ENCODE measurements at regions not wholly inside any gene's neighbourhood (a gene's known extent, or its start where the extent isn't known, plus 50 kb on each side); places are given as distances from the start of the nearest gene placed in this dataset.
A peak's percentile ranks its signal among the peaks of the same experiment; 100 is the strongest.

DNA sequence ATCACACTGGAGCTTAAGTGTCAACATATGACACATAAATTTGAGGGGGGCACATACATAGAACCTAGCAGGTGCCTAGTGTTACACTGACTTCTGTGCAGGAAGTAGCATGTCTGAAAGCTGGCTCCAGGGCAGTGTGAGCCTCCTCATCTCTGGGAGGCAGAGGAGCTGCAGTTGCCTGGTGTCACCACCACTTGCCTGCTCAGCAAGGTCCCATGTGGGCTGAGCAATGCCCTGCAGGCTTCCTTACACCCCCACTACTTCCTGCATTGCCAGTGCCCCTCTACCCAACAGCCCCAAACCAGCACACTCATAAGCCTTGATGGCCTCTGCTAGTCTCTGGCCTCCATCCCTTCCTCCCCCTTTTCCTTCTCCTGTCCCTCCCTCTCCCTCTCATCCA is 165.8 kb downstream of the BUD13 start:
- TF ChIP-seq PPARA (CRISPR knock-in tag; IDR thresholded peaks at IDR 0.05; ENCODE audit: borderline replicate concordance) = no peak
- TF ChIP-seq, protein P1, sequence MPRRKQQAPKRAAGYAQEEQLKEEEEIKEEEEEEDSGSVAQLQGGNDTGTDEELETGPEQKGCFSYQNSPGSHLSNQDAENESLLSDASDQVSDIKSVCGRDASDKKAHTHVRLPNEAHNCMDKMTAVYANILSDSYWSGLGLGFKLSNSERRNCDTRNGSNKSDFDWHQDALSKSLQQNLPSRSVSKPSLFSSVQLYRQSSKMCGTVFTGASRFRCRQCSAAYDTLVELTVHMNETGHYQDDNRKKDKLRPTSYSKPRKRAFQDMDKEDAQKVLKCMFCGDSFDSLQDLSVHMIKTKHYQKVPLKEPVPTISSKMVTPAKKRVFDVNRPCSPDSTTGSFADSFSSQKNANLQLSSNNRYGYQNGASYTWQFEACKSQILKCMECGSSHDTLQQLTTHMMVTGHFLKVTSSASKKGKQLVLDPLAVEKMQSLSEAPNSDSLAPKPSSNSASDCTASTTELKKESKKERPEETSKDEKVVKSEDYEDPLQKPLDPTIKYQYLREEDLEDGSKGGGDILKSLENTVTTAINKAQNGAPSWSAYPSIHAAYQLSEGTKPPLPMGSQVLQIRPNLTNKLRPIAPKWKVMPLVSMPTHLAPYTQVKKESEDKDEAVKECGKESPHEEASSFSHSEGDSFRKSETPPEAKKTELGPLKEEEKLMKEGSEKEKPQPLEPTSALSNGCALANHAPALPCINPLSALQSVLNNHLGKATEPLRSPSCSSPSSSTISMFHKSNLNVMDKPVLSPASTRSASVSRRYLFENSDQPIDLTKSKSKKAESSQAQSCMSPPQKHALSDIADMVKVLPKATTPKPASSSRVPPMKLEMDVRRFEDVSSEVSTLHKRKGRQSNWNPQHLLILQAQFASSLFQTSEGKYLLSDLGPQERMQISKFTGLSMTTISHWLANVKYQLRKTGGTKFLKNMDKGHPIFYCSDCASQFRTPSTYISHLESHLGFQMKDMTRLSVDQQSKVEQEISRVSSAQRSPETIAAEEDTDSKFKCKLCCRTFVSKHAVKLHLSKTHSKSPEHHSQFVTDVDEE (CRISPR knock-in tag; IDR thresholded peaks at IDR 0.05) = no peak
- TF ChIP-seq TOX (CRISPR knock-in tag; IDR thresholded peaks at IDR 0.05; ENCODE audit: borderline replicate concordance) = no peak
- no peak for TF ChIP-seq GLIS3 (CRISPR knock-in tag; IDR thresholded peaks at IDR 0.05)
- TF ChIP-seq, protein P2, sequence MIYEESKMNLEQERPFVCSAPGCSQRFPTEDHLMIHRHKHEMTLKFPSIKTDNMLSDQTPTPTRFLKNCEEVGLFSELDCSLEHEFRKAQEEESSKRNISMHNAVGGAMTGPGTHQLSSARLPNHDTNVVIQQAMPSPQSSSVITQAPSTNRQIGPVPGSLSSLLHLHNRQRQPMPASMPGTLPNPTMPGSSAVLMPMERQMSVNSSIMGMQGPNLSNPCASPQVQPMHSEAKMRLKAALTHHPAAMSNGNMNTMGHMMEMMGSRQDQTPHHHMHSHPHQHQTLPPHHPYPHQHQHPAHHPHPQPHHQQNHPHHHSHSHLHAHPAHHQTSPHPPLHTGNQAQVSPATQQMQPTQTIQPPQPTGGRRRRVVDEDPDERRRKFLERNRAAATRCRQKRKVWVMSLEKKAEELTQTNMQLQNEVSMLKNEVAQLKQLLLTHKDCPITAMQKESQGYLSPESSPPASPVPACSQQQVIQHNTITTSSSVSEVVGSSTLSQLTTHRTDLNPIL (CRISPR knock-in tag; IDR thresholded peaks at IDR 0.05; ENCODE audit: low read depth) = no peak
- TF ChIP-seq TCF4 (CRISPR knock-in tag; IDR thresholded peaks at IDR 0.05; ENCODE audit: borderline replicate concordance) = no peak
- no peak for TF ChIP-seq ZC3H10 (CRISPR knock-in tag; IDR thresholded peaks at IDR 0.05)
- no peak for TF ChIP-seq ZFP30 (CRISPR knock-in tag; IDR thresholded peaks at IDR 0.05)
- TF ChIP-seq ZNF8 (CRISPR knock-in tag; IDR thresholded peaks at IDR 0.05) = no peak
- ATAC-seq = no peak

DNA sequence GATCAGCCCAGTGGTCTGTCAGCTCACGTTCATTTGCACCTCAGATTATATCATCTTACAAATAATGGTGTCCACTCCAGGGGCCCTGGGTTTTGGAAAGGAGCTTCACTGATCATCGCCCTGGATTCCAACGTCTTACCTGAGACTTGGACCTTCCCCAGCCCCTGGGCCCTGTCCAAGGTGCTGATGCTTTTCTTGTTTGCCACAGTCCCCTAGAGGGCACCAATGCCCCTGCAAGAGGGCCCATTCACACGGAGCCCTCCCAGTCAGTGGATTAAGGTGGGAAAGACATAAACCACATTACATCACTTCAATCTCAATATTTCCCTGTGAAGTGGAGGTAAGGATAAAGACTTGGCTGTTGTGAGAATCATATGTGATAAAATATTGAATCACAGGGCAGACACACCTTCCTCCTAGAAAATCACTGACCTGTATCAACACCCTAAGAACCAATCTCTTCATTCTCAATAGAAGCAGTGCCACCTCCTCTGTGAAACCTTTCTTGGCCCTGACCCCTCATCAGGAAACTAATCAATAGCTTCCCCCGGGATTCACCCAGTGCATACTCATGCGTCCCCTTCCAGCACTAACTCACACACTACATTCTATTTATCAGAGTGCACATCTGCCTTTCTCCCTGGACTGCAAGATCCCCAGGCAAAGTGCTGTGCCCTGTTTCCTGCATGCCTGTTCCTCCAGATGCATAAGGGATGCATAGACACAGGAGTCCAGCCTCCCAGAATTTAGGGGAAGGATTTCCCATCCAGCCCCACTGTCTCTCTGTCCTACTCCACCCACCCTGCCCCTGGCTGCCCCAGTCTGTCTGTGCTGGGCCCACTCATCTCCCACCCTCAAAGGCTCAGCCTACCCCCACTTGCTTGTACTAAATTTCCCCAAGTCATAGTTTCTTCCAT is 167.0 kb downstream of the BUD13 start:
- no peak for TF ChIP-seq SNAI2 (CRISPR knock-in tag; IDR thresholded peaks at IDR 0.05)
- TF ChIP-seq, protein P3, sequence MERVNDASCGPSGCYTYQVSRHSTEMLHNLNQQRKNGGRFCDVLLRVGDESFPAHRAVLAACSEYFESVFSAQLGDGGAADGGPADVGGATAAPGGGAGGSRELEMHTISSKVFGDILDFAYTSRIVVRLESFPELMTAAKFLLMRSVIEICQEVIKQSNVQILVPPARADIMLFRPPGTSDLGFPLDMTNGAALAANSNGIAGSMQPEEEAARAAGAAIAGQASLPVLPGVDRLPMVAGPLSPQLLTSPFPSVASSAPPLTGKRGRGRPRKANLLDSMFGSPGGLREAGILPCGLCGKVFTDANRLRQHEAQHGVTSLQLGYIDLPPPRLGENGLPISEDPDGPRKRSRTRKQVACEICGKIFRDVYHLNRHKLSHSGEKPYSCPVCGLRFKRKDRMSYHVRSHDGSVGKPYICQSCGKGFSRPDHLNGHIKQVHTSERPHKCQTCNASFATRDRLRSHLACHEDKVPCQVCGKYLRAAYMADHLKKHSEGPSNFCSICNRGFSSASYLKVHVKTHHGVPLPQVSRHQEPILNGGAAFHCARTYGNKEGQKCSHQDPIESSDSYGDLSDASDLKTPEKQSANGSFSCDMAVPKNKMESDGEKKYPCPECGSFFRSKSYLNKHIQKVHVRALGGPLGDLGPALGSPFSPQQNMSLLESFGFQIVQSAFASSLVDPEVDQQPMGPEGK (CRISPR knock-in tag; IDR thresholded peaks at IDR 0.05; ENCODE audit: borderline replicate concordance) = no peak
- no peak for TF ChIP-seq CSDC2 (CRISPR knock-in tag; IDR thresholded peaks at IDR 0.05)
- TF ChIP-seq ESRRG (CRISPR knock-in tag; IDR thresholded peaks at IDR 0.05) = no peak
- TF ChIP-seq, protein P1 (CRISPR knock-in tag; IDR thresholded peaks at IDR 0.05) = no peak; the same call in 1 of the 2 replicates
- no peak for TF ChIP-seq BACH2 (CRISPR knock-in tag; IDR thresholded peaks at IDR 0.05; ENCODE audit: borderline replicate concordance)
- TF ChIP-seq ZNF70 (CRISPR knock-in tag; IDR thresholded peaks at IDR 0.05) = no peak
- ATAC-seq = peak; percentile 53; the same call in 2 of the 3 replicates

DNA sequence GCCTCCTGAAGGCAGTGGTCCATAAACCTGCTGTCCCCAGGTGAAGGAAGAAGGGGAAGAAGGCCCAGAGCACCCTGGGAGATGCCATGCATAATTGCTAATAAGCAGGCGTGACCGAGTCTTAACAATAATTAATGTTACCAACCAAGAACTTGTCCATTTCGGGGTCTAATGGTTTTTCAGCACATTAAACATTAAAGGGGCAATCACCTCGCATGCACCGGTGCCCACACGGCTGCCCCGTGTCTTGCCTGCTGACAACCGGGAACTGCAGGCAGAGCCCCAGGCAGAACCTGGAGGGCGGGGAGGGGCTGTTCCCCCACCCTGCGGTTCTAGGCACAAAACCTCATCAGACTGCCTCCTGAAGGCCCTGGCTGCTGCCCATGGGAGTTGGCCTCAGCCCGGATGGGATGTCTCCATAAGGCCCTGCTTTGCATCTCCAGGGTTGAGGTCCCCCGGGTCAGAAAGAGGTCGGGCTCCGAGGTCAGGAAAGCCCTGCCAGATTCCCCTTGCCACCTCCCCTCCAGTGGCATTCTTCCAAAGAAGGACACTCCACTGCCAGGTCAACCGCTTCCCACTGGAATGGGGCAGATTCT is 169.0 kb downstream of the BUD13 start:
- ATAC-seq = no peak
- TF ChIP-seq TOX (CRISPR knock-in tag; IDR thresholded peaks at IDR 0.05; ENCODE audit: borderline replicate concordance) (no peak), GLIS3 (CRISPR knock-in tag; IDR thresholded peaks at IDR 0.05) (no peak), ARNTL (CRISPR knock-in tag; IDR thresholded peaks at IDR 0.05; ENCODE audit: borderline replicate concordance, low read depth) (no peak), ZC3H10 (CRISPR knock-in tag; IDR thresholded peaks at IDR 0.05) (no peak)

DNA sequence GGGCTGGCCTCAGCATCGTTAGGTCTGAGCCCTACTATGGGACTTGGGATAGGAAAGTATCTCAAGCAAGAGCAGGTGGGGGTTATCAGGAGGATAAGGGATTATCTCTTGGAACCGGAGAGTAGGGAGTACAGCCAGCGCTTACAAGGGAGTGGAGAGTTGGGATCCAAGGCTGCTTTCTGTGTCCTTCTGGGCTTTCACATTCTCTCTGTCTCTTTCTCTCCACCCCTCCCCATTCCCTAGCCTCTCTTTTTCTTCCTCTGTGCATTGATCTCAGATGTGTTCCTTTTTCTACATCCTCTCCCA is 170.2 kb downstream of the BUD13 start:
- no peak for ATAC-seq
- no peak for TF ChIP-seq ESRRG (CRISPR knock-in tag; IDR thresholded peaks at IDR 0.05)
- no peak for TF ChIP-seq ZFP3 (CRISPR knock-in tag; IDR thresholded peaks at IDR 0.05)
- no peak for TF ChIP-seq BACH2 (CRISPR knock-in tag; IDR thresholded peaks at IDR 0.05; ENCODE audit: borderline replicate concordance)
- no peak for TF ChIP-seq RARB (CRISPR knock-in tag; IDR thresholded peaks at IDR 0.05)
- no peak for TF ChIP-seq ZNF8 (CRISPR knock-in tag; IDR thresholded peaks at IDR 0.05)
- no peak for TF ChIP-seq ZC3H10 (CRISPR knock-in tag; IDR thresholded peaks at IDR 0.05)
- TF ChIP-seq, protein P3 (CRISPR knock-in tag; IDR thresholded peaks at IDR 0.05; ENCODE audit: borderline replicate concordance) = no peak
- TF ChIP-seq CSDC2 (CRISPR knock-in tag; IDR thresholded peaks at IDR 0.05) = no peak
